GM18867 (cell line): ENCODE measurements at regions not wholly inside any gene's neighbourhood (a gene's known extent, or its start where the extent isn't known, plus 50 kb on each side); places are given as distances from the start of the nearest gene placed in this dataset.

Experiments used
- ATAC-seq: cut with Tn5 transposase; IDR thresholded peaks from one replicate; pipeline ENCODE4 v1.9.1; 2021; ENCODE audit warnings: mild to moderate bottlenecking, moderate library complexity; ENCODE audit not compliant: unreplicated experiment

- ATAC-seq, result no peak
Observed at GRCh38 chr17:13407381-13407780, 194.3 kb downstream of the HS3ST3A1 start.

- ATAC-seq, result no peak
Observed at GRCh38 chr17:13405807-13406206, 195.9 kb downstream of the HS3ST3A1 start.

GRCh38 chr17:13405080-13405479, 196.6 kb downstream of the HS3ST3A1 start:
- no peak for ATAC-seq

- ATAC-seq, result no peak
Observed at GRCh38 chr17:13403982-13404946, 197.5 kb downstream of the HS3ST3A1 start.

DNA sequence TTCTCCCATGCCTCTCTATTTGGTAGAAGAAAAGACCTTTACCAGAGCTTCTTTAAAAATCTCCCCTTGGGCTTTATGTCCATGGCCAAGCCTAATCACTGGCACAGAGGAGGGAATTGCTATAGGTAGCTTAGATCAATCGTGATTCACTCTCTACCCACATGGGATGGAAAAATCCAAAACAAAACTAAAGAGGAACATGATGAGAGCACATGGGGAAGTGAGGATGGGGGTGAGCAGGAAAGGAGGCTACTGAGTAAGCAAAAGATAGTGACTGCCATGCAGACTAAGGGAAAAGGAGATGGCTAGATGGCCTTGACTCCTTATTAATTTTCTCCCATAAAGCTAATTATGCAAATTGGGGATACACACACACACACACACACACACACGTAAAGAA, 201.2 kb downstream of the HS3ST3A1 start:
- ATAC-seq, result no peak

DNA sequence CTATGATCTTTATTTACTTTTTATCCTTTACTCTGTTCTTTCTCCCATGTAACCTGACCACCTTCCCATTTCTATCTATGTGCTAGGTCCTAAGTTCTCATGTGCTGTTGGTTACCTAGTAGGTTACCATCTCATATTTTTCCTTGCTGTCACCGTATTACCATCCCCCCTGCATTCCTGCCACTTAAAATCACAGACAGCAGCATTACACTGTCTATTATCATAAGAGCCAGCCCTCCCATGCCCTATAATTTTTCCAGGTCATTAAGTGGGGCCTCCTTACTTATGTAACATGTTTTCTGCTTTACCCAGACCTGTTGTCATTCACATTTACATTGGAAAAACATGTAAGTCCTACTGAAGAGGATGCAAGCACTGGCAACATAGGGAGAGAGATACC, 202.9 kb downstream of the HS3ST3A1 start:
- no peak for ATAC-seq

DNA sequence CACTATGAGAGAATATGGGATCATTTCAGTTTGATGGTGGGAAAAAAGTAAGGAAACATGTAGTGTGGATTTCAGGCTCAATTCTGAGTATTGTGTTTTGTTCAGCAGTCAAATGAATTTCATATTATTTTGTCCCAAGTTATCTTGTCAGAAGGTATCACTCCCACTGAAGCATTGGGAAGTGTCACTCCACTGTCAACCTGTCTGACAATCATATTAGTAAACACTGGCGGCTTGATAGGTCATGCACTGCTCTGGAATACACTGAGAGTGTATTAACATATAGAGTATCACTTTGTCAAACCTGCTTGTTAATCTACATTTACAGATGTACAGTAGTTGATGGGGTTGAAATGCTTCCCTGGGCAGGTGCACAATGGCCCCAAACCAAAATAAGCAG, 203.6 kb downstream of the HS3ST3A1 start:
- no peak for ATAC-seq

- no peak for ATAC-seq
Observed at GRCh38 chr17:13395862-13396261, 205.9 kb downstream of the HS3ST3A1 start.

DNA sequence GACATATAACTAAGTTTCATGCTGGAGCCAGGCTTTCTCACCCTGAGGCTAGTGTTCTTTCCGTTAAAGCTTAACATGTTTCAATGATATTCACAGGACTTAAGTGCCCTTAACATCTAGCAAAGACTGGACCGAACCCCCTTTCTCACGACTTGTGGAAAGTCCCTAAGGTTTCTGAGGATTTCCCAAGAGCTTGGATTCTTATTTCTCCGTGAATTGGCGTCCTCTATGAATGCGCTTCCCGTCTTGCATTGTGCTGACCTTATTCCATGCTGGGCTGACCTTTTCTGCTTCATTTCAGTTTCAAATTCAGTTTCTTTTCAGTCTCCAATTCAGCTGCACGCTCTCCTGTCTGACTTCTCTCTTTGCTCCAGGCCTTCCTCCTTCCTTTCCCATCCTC, 206.4 kb downstream of the HS3ST3A1 start:
- no peak for ATAC-seq

DNA sequence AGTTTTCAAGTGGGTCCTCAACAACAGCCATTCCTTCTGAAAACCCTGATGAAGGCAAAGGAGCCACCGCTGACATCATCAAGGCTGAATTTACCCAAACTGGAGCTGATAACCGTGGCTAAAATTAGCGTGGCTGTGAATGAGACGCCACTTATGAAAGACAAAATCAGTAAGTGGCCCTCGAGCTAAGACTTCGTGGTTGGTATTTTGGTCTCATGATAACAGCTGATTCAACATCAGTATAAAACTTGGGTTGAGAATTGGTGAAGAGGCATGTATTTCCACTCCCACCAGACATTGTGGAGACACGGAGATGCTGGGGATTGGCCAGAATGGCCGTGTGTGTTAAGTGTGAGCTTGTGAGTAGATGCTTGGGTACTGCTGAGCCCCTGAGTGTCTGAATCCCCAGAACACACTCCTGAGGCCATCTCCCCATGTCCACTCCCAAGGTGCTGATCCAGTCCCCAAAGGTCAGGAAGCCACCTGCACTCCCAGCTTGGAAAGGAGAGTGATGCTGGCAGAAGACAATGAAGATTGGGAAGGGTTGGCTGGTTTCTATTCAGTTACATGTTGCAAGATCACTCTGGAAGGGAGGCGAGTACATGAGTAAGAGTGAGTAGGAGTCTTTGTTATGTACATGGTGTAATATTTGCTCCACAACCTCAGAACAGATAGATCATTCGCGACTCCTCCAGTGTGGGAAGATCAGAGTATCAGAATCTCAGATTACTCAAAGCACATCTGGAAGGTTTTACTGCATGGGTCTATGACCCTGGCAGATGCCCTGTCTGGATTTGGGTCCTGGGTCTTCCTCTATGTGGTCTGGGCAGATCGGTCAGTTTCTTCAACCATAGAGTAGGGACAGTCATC, 207.7 kb downstream of the HS3ST3A1 start:
- ATAC-seq, result no peak

- no peak for ATAC-seq
Observed at GRCh38 chr17:13387952-13388351, 213.8 kb downstream of the HS3ST3A1 start.

GRCh38 chr17:13387236-13387635, 214.5 kb downstream of the HS3ST3A1 start:
- no peak for ATAC-seq

DNA sequence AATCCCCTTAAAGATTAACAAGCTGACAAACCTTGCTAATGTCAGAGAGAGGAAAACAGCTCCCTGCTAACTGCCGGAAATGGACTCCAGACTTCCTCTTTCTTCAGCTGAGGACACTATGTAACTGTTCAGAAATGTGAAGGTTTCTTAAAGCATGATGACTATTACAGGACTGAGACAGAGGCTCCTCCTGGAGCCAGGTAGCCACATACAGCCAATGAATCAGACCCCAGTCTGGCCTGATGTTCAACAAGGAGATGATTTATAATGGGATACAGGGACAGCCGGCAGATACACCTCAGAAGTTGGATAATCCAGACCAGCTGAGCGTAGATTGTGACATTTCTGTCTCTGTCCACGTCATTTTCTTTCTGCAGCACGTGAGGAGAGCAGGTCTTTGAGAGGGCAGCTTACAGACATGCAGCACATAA, 216.2 kb downstream of the HS3ST3A1 start:
- ATAC-seq, result no peak

- no peak for ATAC-seq
Observed at GRCh38 chr17:13384626-13385025, 217.1 kb downstream of the HS3ST3A1 start.

DNA sequence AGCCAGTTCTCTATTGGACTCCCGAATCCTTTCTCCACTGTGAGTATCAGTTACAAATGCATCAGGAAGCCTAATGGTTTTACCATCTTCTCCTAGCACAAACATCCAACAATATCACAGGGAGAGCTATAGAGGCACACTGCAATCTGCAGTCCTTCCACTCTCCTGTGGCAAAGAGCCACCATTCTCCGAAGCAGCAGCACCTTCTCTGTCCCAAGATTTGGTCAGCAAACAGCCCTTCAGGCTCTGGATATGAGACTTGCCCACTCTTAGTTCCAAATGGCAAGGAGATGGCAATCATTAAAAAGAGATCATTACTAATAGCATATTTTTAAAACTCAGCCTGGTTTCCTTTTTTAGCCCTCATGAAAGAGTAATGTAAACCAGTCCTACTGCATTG, 223.4 kb downstream of the HS3ST3A1 start:
- no peak for ATAC-seq

DNA sequence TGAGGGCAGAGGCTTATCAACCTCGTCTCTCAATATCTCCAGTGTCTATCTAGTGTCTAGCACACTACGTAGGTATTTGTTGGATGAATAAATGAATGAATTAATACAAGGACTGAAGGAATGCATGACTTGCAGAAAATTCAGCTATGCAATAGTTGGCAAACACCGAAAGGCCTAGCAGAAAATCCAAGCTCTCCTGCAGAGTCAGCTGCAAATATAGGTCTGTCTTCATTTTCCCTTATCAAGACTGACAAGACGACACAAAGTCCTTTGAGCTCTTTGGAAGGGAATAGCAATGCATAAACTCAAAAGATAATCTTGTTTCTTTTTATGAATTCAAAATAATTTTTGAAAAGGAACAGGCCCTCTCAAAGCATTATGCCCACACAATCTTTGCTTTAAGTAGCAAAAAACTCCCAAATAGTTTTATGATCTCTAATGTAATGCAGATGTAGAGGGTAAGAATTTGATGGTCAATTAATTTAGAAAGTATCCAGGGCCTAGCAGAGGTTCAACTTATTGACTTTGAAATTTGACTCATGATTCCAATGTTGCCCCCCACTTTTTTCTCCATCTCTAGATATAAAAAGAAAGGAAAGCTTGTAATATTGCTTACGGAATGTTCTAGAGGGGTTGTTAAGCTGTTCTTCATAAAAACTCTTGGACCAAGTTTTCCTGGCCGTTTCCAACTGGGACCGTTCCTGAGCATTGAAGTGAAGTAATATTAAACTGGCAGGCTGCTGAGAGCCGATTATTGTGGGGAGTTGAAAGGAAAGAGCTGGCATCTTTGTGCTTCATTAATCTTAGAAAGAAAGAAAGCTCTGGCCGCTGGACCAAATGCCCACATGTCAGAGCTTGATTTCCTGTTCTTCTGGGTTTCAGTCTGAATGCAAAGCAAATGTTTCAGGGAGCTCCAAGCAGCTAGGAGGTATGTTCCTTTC, 227.3 kb downstream of the HS3ST3A1 start:
- no peak for ATAC-seq

- no peak for ATAC-seq
Observed at GRCh38 chr17:13372432-13372831, 229.3 kb downstream of the HS3ST3A1 start.

DNA sequence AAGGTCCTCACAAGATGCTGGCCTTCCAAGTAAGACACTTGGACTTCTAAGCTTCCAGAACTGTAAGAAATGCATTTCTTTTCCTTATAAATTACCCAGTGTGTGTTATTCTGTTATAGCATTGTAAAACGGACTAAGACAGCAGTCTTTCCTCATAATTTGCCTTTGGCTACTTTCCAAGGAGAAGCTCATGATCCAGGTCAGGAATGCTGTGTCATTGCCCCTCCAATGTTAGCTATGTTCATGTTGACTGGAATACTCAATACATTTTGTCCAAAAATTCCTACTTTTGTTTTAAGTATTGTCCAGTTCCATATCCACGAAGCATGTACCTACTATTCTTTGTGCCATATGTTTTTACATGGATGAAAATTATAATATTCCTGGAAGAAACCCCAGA, 234.6 kb downstream of the HS3ST3A1 start:
- no peak for ATAC-seq

DNA sequence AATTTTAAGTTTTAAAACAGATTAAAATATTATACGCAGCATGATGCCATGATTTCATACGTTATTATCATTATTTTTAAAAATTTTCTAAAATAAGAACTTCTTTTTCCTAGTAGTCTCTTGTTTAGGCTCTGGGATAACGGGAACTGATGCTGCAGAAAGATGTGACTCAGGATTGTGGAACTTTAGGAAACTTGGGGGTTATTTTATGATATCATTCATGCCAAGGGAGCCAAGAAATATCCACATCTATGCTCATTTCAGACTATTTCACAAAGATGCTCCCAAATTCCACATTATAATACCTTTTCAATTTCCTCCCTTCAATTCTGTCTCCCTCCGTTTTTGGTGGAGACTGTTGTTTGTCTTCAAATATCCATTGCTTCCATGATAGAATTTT, 236.4 kb downstream of the HS3ST3A1 start:
- no peak for ATAC-seq

- ATAC-seq, result no peak
Observed at GRCh38 chr17:13363771-13364170, 238.0 kb downstream of the HS3ST3A1 start.
